ENCODE measurements at regions not wholly inside any gene's neighbourhood (a gene's known extent, or its start where the extent isn't known, plus 50 kb on each side); places are given as distances from the start of the nearest gene placed in this dataset.

DNA sequence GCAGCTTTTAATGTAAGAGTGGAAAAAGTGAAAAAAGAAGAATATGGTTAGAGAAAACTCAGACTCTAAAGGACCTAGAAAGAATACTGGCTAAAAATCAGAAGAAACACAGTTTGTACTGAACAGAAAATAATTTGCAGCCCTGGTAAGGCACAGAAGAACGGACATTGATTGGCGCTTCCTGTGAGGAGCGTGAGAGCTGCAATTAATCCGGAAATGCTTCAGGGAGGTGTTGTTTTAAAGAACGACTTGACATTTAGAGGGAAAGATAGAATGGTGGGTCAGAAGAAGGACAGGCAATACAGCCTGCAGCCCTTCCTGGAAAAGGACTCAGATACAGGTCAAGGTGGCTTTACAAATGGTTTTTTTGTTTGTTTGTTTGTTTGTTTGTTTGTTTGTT, 151.3 kb upstream of the TSC22D2 start:
- peaks cover 5% of the 10 kb centered on the region for H3K9me3 Mint-ChIP-seq

DNA sequence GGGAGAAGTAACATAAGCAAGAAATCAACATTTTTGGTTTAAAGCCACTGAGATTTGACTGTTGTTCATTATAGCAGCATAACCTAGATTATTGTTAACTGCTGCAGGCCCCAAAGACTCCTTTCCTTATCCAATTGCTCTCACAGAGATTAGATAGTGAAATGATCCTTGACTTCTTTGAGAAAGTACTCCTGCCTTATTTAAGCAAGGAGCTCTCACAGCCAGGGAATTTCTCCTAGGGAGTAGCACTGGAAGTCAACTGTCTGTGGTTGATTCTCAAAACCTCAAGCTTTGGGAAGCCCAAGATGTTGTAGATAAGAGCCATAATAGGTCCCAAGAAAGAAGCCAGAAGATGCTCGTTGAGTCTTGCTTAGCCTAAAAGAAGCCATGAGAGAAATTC, 151.8 kb upstream of the TSC22D2 start:
- H3K9me3 Mint-ChIP-seq: peaks cover 5% of the 10 kb centered on the region
- ATAC-seq (no peak), DNase-seq (no peak)
- H3K4me1 Mint-ChIP-seq: no peaks in the 10 kb centered on the region
- H3K36me3 Mint-ChIP-seq (ENCODE audit: low read depth): no peaks in the 10 kb centered on the region
- H3K4me3 Mint-ChIP-seq: no peak overlapping the region
- H3K27ac Mint-ChIP-seq: no peak overlapping the region
- H3K27me3 Mint-ChIP-seq: peaks cover 12% of the 10 kb centered on the region

More for the DNA sequence above, 151.3 kb upstream of the TSC22D2 start:
- Mint-ChIP-seq H3K27me3 (peaks cover 9% of the 10 kb centered on the region), H3K27ac (no peak overlapping the region), H3K4me1 (no peaks in the 10 kb centered on the region), H3K4me3 (no peak overlapping the region), H3K36me3 (ENCODE audit: low read depth) (no peaks in the 10 kb centered on the region)
- ATAC-seq (no peak), DNase-seq (no peak)

DNA sequence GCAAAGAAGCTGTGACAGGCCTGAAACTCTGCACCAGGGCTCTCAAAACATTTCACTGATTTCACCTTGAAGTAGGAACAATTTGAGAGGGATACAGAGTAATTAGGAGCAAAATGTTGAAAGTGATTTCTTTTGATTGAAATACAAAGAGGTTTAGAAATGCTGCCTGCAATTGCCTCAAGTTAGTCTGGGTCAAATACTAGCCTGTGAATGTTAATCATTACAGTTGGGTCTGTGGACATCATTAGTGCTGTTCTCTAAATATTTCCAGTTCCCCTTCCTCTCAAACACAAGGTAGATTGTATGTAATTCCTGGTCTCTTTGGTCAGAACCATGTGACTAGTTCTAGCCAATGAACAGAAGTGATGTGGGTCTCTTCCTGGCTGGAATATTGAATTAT, 152.3 kb upstream of the TSC22D2 start:
- H3K36me3 Mint-ChIP-seq (ENCODE audit: low read depth): no peaks in the 10 kb centered on the region
- DNase-seq (no peak), ATAC-seq (no peak)
- no peak overlapping the region for H3K4me3 Mint-ChIP-seq
- peaks cover 12% of the 10 kb centered on the region for H3K27me3 Mint-ChIP-seq
- peaks cover 5% of the 10 kb centered on the region for H3K9me3 Mint-ChIP-seq
- H3K27ac Mint-ChIP-seq: no peak overlapping the region
- H3K4me1 Mint-ChIP-seq: no peaks in the 10 kb centered on the region

- H3K9me3 Mint-ChIP-seq: peaks cover 5% of the 10 kb centered on the region
- ATAC-seq (no peak), DNase-seq (no peak)
- H3K4me3 Mint-ChIP-seq: no peak overlapping the region
- no peaks in the 10 kb centered on the region for H3K36me3 Mint-ChIP-seq (ENCODE audit: low read depth)
- no peaks in the 10 kb centered on the region for H3K4me1 Mint-ChIP-seq
- H3K27ac Mint-ChIP-seq: no peak overlapping the region
- H3K27me3 Mint-ChIP-seq: peaks cover 12% of the 10 kb centered on the region
Measured at GRCh38 chr3:150255413-150255812, 152.7 kb upstream of the TSC22D2 start.

DNA sequence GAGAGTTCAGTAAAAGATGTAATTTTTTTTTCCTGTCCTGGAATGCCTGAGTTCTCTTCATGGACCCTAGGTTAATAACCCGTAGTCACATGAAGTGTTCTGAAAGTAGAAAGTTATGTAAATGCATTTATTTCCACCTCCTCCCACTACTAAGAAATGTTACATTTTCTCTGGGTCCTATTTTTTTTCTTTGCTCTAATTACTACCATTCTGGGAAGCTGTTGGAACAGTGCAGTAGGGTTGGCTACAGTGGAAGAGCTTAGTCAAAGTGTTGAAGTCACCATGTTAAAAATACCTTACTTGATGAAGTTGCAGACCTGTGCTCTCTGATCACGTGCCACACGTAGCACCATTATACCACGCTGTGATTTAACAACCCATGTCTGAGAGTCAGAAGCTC, 153.8 kb upstream of the TSC22D2 start:
- Mint-ChIP-seq H3K4me1 (no peaks in the 10 kb centered on the region), H3K27ac (no peak overlapping the region), H3K36me3 (ENCODE audit: low read depth) (no peaks in the 10 kb centered on the region), H3K27me3 (peaks cover 13% of the 10 kb centered on the region), H3K4me3 (no peak overlapping the region), H3K9me3 (peaks cover 5% of the 10 kb centered on the region)
- DNase-seq (no peak), ATAC-seq (no peak)

- peaks cover 14% of the 10 kb centered on the region for H3K27me3 Mint-ChIP-seq
- peaks cover 5% of the 10 kb centered on the region for H3K9me3 Mint-ChIP-seq
- H3K4me3 Mint-ChIP-seq: no peak overlapping the region
- DNase-seq (no peak), ATAC-seq (no peak)
- no peaks in the 10 kb centered on the region for H3K36me3 Mint-ChIP-seq (ENCODE audit: low read depth)
- no peaks in the 10 kb centered on the region for H3K4me1 Mint-ChIP-seq
- no peak overlapping the region for H3K27ac Mint-ChIP-seq
Measured at GRCh38 chr3:150253622-150254021, 154.5 kb upstream of the TSC22D2 start.

DNA sequence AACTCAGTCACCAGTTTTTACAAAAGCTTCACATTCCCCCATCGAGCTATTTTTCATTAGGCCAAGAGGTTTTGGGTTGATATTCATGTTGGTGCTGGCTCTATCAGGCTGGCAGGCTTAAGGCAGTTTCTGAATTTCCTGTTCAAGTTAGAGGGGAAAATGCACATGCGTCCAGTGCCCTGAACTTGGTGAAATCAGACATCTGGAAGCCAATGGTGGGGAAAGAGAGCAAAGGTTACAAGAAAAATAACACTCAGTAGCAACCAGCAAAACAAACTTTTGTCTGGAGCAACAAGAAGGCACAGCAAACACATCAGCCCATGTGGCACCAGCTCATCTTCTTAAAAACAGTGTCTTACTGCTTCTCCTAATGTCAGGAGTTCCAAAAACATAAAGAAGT, 155.6 kb upstream of the TSC22D2 start:
- Mint-ChIP-seq H3K36me3 (ENCODE audit: low read depth) (no peaks in the 10 kb centered on the region), H3K27ac (no peak overlapping the region), H3K27me3 (peaks cover 20% of the 10 kb centered on the region), H3K9me3 (peaks cover 5% of the 10 kb centered on the region), H3K4me1 (no peaks in the 10 kb centered on the region), H3K4me3 (no peak overlapping the region)
- DNase-seq (no peak), ATAC-seq (no peak)

- H3K4me1 Mint-ChIP-seq: no peaks in the 10 kb centered on the region
- H3K9me3 Mint-ChIP-seq: no peaks in the 10 kb centered on the region
- DNase-seq (no peak), ATAC-seq (no peak)
- no peak overlapping the region for H3K27ac Mint-ChIP-seq
- no peaks in the 10 kb centered on the region for H3K36me3 Mint-ChIP-seq (ENCODE audit: low read depth)
- H3K4me3 Mint-ChIP-seq: no peak overlapping the region
- peaks cover 20% of the 10 kb centered on the region for H3K27me3 Mint-ChIP-seq
Measured at GRCh38 chr3:150251187-150252062, 156.7 kb upstream of the TSC22D2 start.

DNA sequence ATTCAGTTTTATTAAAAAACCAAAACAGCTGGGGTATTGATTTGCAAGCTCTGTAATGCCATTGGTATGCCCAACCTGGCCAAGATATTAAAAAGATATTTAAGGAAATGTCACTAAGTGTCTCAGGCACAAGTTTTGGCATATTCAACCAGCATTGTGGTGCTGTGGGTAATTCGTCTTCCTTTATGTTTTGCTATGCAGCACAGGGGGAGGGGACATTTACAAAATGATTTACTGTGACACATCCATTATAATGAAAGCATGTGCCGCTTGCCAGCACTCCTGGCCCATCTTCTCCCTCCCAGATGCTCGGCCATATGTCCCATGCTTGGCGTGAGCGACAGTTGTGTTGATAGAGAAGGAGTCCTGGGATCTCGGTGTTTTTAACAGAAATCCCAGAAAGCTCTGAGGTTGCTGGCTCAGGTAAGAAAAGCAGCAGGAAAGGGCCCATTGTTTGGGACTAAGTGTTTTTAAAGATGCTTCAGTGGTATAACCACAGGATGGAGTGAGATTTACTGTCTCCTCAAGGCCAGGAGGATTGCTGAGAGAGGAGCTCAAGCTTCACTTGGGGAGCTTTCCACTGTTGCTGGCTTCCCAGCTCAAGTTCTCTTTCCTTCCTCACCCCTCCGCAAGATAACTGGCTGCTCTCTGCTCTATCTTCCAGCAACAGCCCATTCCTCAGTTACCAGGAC, 158.2 kb upstream of the TSC22D2 start:
- no peak for ATAC-seq

DNA sequence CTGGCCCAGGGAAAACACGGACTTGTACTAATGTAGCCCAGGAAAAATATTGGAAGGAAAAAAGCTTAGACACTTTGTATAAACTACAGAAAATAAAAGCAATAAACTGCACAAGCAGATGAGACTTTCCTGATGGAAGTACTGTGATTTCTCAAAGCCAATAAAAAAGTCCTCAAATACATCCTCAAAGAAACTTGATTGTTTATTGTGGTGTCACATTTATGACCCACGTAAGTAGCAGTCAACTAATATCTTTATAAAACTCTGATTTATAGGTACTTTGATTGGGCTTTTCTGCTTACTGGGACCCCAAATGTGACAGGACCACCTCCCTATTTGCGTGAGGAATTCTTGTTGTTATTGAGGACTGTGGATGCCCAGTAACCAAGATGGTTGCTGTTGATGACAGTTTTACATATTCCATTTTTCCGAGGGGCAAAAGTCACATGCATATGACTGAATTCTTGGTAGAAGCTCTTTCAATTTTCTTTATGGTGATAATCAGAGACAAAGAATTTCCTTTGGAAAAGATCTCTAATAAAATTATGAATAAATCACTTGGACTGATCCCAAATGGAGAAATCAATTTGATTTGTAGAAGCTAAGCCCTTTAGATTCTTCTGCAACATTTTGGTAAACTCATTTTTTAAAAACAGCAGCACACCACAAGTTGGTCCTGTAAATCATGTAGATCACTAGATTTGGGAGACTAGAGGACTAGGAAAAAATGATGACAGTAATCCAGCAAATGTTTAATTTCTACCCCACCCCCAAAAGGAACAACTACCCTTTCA, 159.0 kb upstream of the TSC22D2 start:
- no peak for ATAC-seq
- Mint-ChIP-seq H3K27me3 (peaks cover 23% of the 10 kb centered on the region), H3K4me1 (no peaks in the 10 kb centered on the region), H3K36me3 (ENCODE audit: low read depth) (no peaks in the 10 kb centered on the region), H3K9me3 (no peaks in the 10 kb centered on the region), H3K27ac (no peak overlapping the region), H3K4me3 (no peak overlapping the region)
- no peak for DNase-seq

More for the DNA sequence above, 158.2 kb upstream of the TSC22D2 start:
- Mint-ChIP-seq H3K36me3 (ENCODE audit: low read depth) (no peaks in the 10 kb centered on the region), H3K4me1 (no peaks in the 10 kb centered on the region), H3K4me3 (no peak overlapping the region), H3K27me3 (peaks cover 24% of the 10 kb centered on the region), H3K9me3 (no peaks in the 10 kb centered on the region), H3K27ac (no peak overlapping the region)
- DNase-seq: no peak

GRCh38 chr3:150248116-150248887, 159.8 kb upstream of the TSC22D2 start:
- no peak for DNase-seq
- ATAC-seq: no peak
- Mint-ChIP-seq H3K27ac (no peak overlapping the region), H3K4me1 (no peaks in the 10 kb centered on the region), H3K9me3 (no peaks in the 10 kb centered on the region), H3K36me3 (ENCODE audit: low read depth) (no peaks in the 10 kb centered on the region), H3K27me3 (peaks cover 27% of the 10 kb centered on the region), H3K4me3 (no peak overlapping the region)

- Mint-ChIP-seq H3K9me3 (no peaks in the 10 kb centered on the region), H3K4me3 (no peak overlapping the region), H3K27ac (no peak overlapping the region), H3K36me3 (ENCODE audit: low read depth) (no peaks in the 10 kb centered on the region), H3K4me1 (no peaks in the 10 kb centered on the region), H3K27me3 (peaks cover 31% of the 10 kb centered on the region)
- DNase-seq (no peak), ATAC-seq (no peak)
Measured at GRCh38 chr3:150247441-150247840, 160.7 kb upstream of the TSC22D2 start.

GRCh38 chr3:150243466-150243865, 164.6 kb upstream of the TSC22D2 start:
- H3K4me3 Mint-ChIP-seq: no peak overlapping the region
- no peak for DNase-seq

More at GRCh38 chr3:150243466-150243865, 164.6 kb upstream of the TSC22D2 start:
- Mint-ChIP-seq H3K27me3 (peaks cover 21% of the 10 kb centered on the region), H3K27ac (no peak overlapping the region), H3K36me3 (ENCODE audit: low read depth) (no peaks in the 10 kb centered on the region), H3K4me1 (no peaks in the 10 kb centered on the region), H3K9me3 (no peaks in the 10 kb centered on the region)
- no peak for ATAC-seq
